HUES6 (cell line): ENCODE measurements at regions not wholly inside any gene's neighbourhood (a gene's known extent, or its start where the extent isn't known, plus 50 kb on each side); places are given as distances from the start of the nearest gene placed in this dataset.

Source experiments
- H3K27ac ChIP-seq: 2 replicates; pipeline ENCODE4 v1.7.0; 2013; ENCODE audit warnings: low read depth, mild to moderate bottlenecking, low read length, inconsistent platforms
- H3K27me3 ChIP-seq: 2 replicates; pipeline ENCODE4 v1.6.1; 2013; ENCODE audit warnings: low read length; ENCODE audit not compliant: control insufficient read depth, insufficient read depth
- H3K36me3 ChIP-seq: 2 replicates; pipeline ENCODE4 v1.6.1; 2013; ENCODE audit warnings: low read length; ENCODE audit not compliant: control insufficient read depth, insufficient read depth
- H3K4me1 ChIP-seq: 2 replicates; pipeline ENCODE4 v1.6.1; 2013; ENCODE audit warnings: low read length; ENCODE audit not compliant: control insufficient read depth, insufficient read depth
- H3K4me3 ChIP-seq: 2 replicates; pipeline ENCODE4 v1.5.1; 2013; ENCODE audit warnings: low read depth, low read length
- H3K9ac ChIP-seq: one replicate; pipeline ENCODE4 v1.6.1; 2013; ENCODE audit warnings: mild to moderate bottlenecking, low read length
- H3K9me3 ChIP-seq: 2 replicates; pipeline ENCODE4 v1.6.1; 2013; ENCODE audit warnings: low read depth, low read length; ENCODE audit not compliant: control insufficient read depth, insufficient read depth

DNA sequence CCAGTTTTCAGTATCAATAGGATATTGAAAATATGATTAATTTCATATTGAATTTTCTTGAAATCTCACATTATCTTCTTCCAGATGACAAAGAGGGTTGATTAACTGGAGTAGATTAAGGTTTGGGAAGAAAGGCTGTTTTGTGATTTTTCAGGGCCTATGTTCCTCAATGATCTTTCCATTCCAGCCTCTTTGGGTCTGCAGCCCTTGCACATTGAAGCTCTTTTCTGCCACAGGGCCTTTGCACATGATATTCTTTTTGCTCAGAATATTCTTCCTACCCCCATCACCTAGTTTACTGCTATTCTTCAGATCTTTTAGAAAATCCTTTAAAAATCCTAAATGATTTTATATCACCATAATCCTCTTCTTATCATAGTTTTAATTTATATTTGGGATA is 449.6 kb downstream of the PLCL1 start:
- Histone ChIP-seq H3K36me3 (no peaks in the 10 kb centered on the region), H3K9me3 (no peaks in the 10 kb centered on the region), H3K4me3 (no peak overlapping the region), H3K27ac (no peak overlapping the region), H3K27me3 (no peaks in the 10 kb centered on the region; the same call in 1 of the 2 replicates), H3K9ac (no peak overlapping the region), H3K4me1 (no peaks in the 10 kb centered on the region)

DNA sequence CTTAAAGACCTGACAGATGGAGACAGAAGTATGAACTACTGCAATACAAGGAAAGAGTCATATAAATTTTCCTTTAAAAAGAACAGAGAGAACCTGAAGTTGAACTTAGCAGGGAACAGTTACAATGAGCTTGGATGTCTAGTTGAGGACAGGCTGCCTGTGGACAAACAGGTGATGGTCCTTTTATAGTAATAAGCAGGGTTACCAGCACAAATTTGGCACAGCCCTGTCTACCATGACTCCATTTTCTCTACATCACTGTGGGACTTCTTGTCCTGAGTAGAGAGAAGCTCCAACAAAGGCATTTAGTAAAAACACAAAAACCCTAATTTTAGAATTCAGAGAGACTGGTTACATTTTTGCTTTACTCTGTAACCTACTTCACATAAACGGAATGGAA is 448.1 kb downstream of the PLCL1 start:
- H3K27ac ChIP-seq: no peak overlapping the region
- no peak overlapping the region for H3K9ac ChIP-seq

DNA sequence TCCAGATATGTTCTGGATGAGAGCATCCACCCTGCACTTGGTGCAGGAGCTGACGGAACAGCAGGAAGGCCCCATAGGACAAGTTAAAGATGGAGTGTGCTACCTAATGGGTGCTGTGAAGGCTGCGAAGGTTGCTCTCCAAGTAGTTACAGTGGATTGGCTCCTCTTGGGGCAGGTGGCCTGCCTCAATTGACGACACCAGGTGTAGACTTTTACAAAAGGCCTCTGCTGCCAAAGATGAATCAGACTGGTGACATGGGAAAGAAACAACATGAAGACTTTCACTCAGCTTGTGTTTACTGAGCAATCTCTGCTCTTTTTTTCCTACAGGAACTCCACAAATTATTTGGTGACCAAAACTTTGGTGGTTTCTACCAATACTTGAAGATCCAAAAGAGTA is 437.7 kb downstream of the PLCL1 start:
- no peaks in the 10 kb centered on the region for H3K36me3 ChIP-seq
- H3K9ac ChIP-seq: no peak overlapping the region
- no peaks in the 10 kb centered on the region for H3K4me1 ChIP-seq
- no peak overlapping the region for H3K27ac ChIP-seq
- no peak overlapping the region for H3K4me3 ChIP-seq
- H3K9me3 ChIP-seq: no peaks in the 10 kb centered on the region
- H3K27me3 ChIP-seq: no peaks in the 10 kb centered on the region

More for the DNA sequence above, 448.1 kb downstream of the PLCL1 start:
- Histone ChIP-seq H3K36me3 (no peaks in the 10 kb centered on the region), H3K9me3 (no peaks in the 10 kb centered on the region), H3K4me3 (no peak overlapping the region), H3K4me1 (no peaks in the 10 kb centered on the region), H3K27me3 (no peaks in the 10 kb centered on the region)

DNA sequence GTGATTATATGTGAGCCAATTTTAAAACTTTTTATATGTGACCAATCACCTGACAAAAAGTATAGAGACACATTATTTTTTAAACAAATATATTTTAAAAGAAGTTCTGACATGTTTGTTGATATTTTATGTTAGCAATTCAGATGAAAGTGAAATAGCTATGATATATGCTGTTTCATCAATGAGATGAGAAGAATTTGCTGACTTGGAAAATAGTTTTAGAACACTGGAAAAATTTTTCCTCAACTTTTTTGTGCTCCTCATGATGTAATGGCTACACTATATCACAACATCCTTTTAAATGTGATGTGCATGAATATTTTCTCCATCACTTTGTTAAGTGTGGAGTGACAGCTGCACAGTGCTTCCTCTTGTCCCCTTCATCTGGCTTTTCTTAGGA is 434.0 kb downstream of the PLCL1 start:
- H3K9ac ChIP-seq: no peak overlapping the region
- no peaks in the 10 kb centered on the region for H3K9me3 ChIP-seq
- H3K4me1 ChIP-seq: no peaks in the 10 kb centered on the region
- H3K36me3 ChIP-seq: no peaks in the 10 kb centered on the region
- H3K4me3 ChIP-seq: no peak overlapping the region
- no peak overlapping the region for H3K27ac ChIP-seq
- no peaks in the 10 kb centered on the region for H3K27me3 ChIP-seq

DNA sequence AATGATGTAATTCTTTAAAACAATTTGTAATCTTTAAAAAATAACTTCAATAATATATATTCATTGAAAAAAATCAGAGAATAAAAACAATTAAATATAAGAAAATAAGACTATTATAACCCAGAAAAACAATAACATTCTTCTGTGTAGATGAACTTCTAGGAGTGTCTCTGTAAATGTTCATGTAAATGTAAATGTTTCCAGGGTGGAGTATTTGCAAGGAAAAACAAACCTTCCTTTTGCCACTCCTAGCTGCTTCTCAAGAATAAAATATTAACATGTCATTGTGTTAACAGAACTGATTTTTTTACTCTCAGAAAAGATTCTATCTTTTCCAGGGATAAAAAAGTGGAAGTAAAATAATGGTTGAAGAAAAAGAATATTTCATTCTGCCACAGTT is 431.9 kb downstream of the PLCL1 start:
- no peaks in the 10 kb centered on the region for H3K4me1 ChIP-seq
- no peaks in the 10 kb centered on the region for H3K27me3 ChIP-seq
- no peak overlapping the region for H3K9ac ChIP-seq
- no peak overlapping the region for H3K4me3 ChIP-seq
- no peak overlapping the region for H3K27ac ChIP-seq
- no peaks in the 10 kb centered on the region for H3K36me3 ChIP-seq
- no peaks in the 10 kb centered on the region for H3K9me3 ChIP-seq

DNA sequence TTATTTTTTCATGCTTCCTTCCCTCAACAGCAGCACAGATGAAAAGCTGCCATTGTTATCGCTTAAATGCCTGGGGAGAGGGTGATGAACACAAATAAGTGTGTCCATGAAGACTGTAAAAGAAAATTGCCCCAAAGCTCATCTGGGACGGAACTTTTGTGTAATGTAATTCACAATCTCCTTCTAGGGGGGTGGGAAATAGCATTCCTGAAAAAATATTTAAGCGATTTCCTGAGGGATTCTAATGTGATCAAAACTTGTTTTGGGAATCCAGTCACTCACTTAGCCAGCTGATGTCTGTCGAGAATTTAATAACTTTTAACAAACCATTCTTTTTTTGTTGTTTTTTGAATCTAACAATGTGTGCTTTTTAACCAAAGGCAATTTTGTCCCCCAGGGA is 427.9 kb downstream of the PLCL1 start:
- H3K4me3 ChIP-seq: no peak overlapping the region
- no peaks in the 10 kb centered on the region for H3K4me1 ChIP-seq
- H3K27me3 ChIP-seq: no peaks in the 10 kb centered on the region
- H3K9ac ChIP-seq: no peak overlapping the region
- no peaks in the 10 kb centered on the region for H3K9me3 ChIP-seq
- H3K27ac ChIP-seq: no peak overlapping the region
- no peaks in the 10 kb centered on the region for H3K36me3 ChIP-seq

DNA sequence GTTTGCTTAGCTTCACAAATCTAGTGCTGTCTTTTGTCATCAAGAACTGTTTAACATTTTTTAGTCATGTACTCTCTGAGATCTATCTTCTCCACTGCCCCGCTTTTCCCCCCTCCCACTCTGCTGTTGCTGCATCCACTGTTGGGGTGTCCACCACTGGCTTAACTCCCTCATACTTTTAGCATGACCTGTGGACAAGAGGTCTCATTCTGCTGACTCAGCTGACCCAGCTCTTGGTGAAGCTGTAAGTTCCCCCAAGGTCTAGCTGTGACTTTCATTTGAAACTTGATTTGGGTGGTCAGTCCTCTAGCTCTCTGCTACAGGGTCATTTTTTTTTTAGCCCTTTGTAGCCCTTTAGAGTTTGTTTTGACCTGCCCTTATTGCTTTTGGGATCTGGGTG is 427.2 kb downstream of the PLCL1 start:
- no peaks in the 10 kb centered on the region for H3K36me3 ChIP-seq
- H3K9ac ChIP-seq: no peak overlapping the region
- H3K4me1 ChIP-seq: no peaks in the 10 kb centered on the region
- H3K27ac ChIP-seq: no peak overlapping the region
- no peak overlapping the region for H3K4me3 ChIP-seq
- no peaks in the 10 kb centered on the region for H3K27me3 ChIP-seq
- H3K9me3 ChIP-seq: no peaks in the 10 kb centered on the region

DNA sequence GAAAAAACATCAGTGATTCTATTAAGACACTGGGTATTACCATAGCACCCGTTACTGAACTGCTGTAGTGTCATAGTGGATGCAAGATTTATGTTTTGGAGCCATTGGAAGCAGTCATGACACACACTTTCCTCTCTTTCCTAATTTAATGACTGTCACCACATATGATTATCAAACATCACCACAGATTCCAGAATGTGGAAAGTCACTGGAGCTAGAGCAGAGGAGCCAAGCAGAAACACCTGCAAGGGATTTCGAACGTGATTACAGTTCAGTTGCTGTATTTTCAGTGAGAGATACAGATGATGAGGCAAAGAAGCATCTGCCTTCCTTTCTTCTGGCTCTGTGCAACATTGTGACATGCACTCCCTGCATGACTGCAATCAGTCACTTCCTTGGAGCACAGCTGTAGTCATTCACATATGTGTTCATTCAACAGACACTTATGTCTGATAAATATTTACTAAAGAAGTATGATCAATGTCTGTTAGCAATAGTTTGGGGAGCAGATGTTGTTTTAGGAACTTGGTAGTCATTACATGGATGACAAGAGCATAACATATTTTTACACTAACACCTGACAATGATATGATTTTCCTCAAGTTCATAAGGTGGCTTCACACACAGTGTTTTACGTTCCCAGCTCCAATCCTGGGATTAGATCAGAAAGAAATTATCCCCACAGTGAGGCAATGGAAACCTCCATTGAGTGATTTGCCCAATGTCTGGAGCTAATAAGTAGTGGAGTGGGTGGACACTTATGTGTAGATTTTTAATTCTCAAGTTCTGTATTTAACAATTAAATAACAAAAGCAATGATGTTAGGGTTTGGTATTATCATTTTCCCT is 416.6 kb downstream of the PLCL1 start:
- no peaks in the 10 kb centered on the region for H3K9me3 ChIP-seq
- H3K4me3 ChIP-seq: no peak overlapping the region
- H3K9ac ChIP-seq: no peak overlapping the region
- H3K36me3 ChIP-seq: no peaks in the 10 kb centered on the region
- H3K27ac ChIP-seq: no peak overlapping the region
- H3K4me1 ChIP-seq: no peaks in the 10 kb centered on the region
- no peaks in the 10 kb centered on the region for H3K27me3 ChIP-seq

DNA sequence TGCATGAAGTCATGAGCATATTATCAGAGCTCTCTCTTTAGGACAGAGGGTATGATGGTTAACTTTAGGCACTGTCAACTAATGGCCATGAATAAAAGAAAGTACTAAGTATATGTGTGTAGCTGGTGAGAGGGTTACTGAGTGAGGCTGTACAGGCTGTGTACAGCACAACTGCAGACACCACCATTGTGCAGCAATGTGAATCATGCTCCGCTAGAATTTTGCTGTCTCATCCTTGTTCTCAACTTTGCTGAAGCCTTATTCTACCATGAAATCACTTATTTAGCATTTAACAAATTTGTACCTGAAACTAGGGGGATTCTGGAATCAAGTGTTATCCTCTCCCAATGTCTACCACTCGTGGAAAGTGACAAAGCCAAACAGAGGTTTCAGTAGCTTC is 414.9 kb downstream of the PLCL1 start:
- Histone ChIP-seq H3K36me3 (no peaks in the 10 kb centered on the region), H3K9ac (no peak overlapping the region), H3K4me1 (no peaks in the 10 kb centered on the region), H3K4me3 (no peak overlapping the region), H3K27me3 (no peaks in the 10 kb centered on the region), H3K27ac (no peak overlapping the region), H3K9me3 (no peaks in the 10 kb centered on the region)

DNA sequence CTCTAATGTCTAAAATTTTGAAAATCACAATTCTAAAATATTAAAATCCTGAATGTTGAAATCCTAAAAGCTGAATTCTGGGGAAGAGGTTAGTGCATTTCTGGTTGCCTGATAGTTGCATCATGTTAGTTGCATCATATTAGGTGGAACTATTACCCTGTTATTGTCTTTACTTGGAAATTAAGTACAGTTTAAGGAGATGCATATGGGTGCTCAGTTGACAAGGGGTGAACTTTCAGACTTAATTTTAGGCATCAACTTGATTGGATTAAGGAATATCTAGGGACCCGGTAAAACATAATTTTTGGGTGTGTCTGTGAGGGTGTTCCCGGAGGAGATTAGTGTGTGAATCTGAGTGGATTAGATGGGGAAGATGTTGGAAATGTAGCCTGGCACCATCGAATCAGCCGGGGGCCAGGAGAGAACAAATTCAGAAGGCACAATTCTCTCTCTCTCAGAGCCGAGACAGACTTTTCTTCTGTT is 409.8 kb downstream of the PLCL1 start:
- H3K27ac ChIP-seq: no peak overlapping the region

DNA sequence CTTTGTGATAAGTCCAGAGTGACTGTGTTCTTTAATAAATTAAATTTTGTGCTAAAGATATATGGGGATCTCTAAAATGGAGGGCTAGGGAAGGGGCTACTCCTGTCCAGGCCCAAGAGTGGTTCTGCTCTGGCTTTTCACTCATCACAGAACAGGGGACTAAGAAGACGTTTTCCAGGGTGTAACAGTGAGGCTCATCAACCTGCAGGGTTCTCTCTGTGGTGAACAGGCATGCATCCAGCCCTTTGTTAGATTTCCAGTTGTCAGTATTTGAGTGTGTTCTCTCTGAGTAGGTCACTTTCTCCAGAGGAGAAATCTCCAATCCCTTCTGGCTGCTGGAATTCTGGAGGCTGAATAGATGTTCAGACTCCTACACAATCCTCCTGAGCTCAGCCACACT is 408.9 kb downstream of the PLCL1 start:
- no peaks in the 10 kb centered on the region for H3K4me1 ChIP-seq
- H3K27me3 ChIP-seq: no peaks in the 10 kb centered on the region
- H3K36me3 ChIP-seq: no peaks in the 10 kb centered on the region
- no peak overlapping the region for H3K27ac ChIP-seq
- H3K4me3 ChIP-seq: no peak overlapping the region
- H3K9ac ChIP-seq: no peak overlapping the region
- H3K9me3 ChIP-seq: no peaks in the 10 kb centered on the region

More for the DNA sequence above, 409.8 kb downstream of the PLCL1 start:
- Histone ChIP-seq H3K36me3 (no peaks in the 10 kb centered on the region), H3K9me3 (no peaks in the 10 kb centered on the region), H3K4me1 (no peaks in the 10 kb centered on the region), H3K27me3 (no peaks in the 10 kb centered on the region), H3K4me3 (no peak overlapping the region), H3K9ac (no peak overlapping the region)
